NCI-H2227 (cell line): ENCODE measurements at regions not wholly inside any gene's neighbourhood (a gene's known extent, or its start where the extent isn't known, plus 50 kb on each side); places are given as distances from the start of the nearest gene placed in this dataset.
"Not testable (repeated sequence)": the region's sequence is repeated elsewhere in the genome, so short reads cannot be mapped to it uniquely, and the experiment has no call there.

Source experiments
- DNase-seq: peaks from one replicate; lab custom pipeline; 2025; ENCODE audit not compliant: unreplicated experiment; lab: John Stamatoyannopoulos, UW

DNA sequence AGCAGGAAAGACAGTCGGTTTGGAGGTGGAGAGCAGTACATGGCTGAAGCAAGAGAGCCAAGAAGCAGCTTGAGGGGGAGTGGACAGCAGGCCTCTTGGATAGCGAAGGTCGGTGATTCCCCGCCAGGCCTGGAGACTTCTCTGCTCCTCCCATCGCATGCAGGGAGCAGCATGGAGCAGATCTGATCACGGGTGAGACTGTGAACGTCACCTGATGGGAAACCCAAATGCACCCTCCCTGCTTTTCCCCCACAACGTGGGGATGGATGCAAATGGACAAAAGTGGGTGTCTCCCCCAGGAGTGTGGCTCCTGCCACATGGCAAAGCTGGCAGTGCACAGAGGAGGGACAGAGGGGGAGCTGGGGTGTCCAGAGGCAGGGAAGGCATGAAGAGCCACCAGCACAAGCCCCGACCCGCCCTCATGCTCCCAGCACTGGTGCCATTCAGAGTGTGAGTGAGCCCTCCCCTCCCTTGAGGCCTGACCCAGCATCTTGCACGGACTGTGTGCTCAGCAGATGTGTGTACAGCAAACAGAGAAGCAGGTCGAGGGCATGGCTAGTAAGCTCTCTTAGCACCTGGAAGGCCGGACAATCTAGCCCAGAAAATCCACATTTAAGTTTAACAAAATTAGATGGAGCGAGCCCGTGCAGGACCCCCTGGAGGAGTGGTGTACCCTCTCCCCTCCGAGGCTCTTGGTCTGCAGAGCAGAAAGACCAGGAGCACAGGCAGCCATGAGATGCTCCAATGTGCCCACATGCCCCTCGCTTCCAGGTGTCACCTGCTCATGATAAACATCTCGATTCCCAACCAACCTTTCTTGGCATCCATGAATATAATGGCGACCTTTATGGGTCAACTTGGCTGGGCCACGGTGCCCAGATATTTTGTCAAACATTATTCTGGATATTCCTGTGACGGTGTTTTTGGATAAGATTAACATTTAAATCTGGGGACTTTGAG, 661.7 kb downstream of the TBC1D22A start:
- DNase-seq = no peak

DNA sequence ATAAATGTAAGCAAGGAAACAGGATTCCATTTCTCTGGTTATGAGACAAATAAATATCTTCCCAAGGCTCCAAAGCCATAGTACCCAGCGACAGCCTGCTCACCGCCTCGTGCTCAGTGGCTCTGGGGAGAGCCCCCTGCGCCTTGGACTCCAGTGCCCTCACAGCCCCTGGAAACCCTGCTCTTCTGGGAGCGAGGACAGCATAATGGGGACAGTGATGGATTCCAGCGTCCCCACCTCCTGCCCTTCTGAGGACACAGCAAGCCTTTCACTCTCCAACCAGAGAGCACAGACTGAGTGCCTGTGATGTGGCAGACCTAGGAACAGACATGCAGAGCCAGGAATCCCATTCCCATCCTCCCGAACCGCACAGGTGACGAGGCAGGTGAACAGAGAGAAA, 660.8 kb downstream of the TBC1D22A start:
- DNase-seq = no peak

DNA sequence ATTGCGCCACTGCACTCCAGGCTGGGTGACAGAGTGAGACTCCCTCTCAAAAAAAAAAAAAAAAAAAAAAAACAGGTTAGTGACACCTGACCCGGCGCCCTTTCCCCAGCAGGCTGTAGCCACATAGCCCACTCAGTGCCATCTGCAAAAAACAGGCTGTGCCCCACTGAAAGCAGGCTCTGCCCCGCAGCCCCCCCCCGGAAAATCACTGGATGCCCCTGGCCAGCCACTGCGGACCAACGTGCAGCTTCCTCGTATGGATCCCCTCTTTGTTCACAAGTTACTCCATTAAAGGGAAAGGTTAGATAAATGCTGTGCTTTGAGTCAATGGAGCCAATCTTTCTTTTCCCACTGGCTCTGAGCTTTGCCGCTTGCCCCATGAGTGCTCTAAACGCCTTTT, 660.3 kb downstream of the TBC1D22A start:
- no peak for DNase-seq

DNA sequence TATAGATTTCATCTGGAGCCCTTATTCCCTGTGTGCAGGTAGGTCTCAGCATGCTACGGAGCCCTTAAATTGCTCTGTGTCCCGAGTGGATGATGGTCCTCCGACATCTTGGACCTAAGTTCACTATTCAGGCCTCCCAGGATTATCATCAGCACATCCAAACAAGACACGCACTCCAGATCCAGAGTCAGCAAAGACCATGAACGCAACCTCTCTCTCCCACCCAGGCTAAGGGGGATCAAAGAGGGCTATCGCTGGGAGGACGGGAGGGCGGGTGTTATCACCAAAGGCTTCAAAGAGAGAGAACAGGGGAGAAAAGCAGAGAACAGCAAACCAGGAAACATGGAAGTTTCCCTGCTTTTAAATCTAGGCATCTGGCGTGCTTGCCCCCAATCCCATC, 659.4 kb downstream of the TBC1D22A start:
- DNase-seq = no peak

DNA sequence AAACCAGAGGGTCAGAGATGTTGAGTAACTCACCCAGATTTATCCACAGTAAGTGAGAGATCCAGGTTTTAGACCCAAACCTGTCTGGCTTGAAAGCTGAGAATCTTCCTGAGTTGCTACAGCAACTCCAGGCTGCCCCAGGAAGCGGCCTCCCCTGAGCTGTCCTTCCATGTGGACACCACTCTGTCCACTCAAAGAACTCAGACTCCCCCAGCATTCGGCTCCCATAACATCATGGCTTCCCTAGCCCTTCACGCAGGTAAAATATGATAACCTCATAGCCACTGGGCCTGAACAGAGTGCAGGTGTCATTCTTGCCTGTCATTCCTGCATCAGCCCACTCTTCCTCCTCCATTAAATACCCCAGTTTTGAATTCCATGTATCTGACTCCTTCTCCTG, 657.8 kb downstream of the TBC1D22A start:
- no peak for DNase-seq

DNA sequence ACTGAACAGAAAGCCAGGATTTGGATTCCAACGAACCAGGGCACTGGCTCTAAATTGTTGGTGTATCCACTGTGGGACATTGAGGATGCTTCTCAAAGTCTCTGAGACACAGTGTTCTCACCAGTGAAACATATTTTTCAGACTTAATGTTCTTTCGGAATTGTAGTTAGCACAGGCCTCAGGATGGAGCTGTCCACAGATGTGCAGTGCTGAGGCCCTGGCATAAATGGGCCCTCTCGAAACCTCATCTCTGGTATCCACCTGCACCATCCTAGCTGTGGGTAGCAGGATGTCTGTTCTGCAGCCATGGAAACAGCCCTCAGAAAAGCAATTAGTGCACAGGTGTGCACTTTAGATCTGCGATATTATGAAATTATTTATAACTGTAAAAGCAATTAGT, 656.8 kb downstream of the TBC1D22A start:
- no peak for DNase-seq

DNA sequence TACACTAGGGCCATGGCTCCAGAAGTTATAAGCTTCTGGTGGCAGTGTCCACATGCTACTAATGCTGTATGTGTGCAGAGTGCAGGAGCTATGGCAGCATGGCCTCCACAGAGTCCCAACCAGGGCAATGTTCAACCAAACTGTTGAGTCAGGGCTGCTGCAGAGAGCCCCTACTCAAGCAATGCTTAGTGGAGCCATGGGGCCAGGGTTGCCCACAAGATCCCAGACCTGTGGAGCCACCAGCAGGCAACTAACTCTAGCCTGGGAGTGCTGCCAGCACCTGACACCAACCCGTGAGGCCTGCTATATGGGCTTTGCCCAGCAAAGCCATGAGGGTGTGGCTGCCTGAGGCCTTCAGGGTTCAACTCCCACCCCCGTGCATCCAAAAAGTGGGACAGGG, 655.2 kb downstream of the TBC1D22A start:
- DNase-seq = no peak

DNA sequence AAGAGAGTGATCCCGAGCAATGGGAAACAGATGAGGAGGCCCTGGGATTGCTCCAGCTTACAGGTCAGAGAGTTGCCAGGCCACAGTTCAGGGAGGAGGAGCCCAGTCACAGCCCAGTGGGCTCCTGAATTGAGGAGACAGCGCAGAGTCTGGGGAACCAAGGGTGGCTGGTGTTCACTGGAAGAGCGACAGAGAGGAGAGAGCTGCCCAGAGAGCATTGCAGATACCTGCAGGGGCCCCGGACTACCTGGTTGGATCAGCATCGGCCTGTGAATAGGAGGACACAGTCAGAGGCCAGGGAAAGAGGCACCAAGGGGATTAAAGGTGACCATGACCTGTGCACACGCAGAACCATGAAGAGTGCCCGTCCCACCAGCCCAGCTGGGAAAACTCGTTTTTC, 648.6 kb downstream of the TBC1D22A start:
- DNase-seq = no peak

DNA sequence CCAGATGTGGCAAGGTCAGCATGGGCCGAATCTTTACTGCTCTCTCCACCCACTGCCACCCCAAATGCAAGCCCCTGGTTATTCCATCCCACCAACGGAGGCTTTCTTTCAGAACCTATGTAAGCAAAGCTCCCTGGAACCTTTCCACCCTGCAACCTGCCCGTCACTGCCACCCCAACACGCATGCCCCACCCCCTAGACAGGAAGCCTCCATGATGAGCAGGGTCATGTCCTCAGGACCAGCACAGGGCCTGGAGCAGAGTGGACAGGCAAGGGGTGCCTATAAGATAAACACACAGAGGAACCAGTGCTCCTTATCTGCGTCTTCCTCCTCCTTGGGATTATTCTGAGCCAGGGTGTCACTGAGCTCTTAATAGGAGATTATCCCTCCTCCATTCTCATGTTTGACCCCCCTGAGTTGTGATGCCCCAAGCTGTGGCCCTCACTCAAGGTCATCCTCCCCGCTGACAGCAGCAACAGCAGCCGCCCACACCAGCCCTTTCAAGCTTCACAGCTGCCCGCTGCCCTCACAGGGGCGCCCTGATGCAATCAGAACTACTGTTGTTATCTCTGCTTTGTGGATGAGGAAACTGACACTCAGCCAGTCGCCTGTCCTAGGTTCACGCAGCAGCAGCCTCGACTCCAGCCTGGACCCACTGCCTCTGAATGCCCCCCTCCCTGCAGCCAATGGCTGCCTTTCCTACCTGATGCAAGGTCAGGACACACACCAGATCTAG, 647.3 kb downstream of the TBC1D22A start:
- no peak for DNase-seq

DNA sequence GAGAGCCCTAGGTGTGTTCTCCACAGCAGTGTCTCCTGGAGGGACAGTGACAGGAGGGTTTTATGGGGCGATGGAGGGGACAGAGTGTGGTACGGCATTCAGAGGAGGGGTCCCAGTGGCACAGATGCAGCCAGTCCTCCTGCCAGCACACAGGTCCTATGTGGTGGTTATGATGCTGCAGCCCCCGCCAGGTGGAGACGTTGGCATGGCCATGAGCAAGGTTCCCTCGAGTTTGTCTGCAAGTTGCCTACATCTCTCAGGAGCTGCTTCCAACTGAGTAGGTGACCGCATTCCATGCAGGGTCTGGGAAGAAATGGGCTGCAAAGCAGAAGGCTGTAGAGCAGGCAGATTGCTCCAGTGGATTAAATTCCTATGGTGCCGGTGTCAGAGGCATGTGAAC, 646.0 kb downstream of the TBC1D22A start:
- DNase-seq = no peak

DNA sequence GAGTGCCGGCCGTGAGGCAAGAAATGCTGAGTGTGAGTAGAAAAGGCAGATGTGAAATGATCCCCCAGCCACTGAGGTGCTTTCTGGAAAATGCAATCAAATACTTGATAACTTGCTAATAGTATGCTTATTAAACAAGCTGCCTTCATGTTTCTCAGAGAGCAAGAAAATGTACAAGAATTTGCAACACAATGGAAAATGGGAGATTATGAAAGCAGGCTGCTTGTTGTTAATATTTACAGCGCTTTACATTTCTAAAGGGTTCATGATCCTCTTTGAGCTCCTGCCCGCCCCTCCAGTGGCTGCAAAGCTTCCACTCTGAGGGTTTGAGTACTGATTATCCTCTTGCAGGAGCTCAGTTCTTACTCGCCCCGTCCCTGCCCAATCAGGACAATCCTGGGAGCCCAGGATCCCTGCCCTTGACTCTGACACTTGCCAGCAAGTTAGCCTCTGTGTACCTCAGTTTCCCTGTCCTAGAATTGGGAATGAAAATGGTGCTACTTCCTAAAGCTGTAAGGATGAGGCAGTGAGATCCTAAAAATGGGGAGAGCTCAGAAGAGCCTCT, 645.1 kb downstream of the TBC1D22A start:
- DNase-seq = no peak

DNA sequence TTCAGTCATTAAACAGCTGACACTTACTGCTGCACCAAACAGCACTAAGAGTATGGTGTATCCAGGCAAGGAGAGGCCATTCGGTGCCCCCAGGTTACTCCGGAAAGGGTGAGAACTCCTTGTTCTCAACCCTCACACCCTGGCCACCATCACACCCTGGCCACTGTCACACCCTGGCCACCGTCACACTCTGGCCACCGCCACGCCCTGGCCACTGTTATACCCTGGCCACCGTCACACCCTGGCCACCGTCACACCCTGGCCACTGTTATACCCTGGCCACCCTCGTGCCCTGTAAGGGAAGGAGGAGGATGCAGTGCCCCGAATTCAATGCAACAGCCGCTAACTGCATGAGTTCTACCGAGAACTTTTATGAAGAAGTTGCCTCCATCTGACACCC, 644.4 kb downstream of the TBC1D22A start:
- no peak for DNase-seq

DNA sequence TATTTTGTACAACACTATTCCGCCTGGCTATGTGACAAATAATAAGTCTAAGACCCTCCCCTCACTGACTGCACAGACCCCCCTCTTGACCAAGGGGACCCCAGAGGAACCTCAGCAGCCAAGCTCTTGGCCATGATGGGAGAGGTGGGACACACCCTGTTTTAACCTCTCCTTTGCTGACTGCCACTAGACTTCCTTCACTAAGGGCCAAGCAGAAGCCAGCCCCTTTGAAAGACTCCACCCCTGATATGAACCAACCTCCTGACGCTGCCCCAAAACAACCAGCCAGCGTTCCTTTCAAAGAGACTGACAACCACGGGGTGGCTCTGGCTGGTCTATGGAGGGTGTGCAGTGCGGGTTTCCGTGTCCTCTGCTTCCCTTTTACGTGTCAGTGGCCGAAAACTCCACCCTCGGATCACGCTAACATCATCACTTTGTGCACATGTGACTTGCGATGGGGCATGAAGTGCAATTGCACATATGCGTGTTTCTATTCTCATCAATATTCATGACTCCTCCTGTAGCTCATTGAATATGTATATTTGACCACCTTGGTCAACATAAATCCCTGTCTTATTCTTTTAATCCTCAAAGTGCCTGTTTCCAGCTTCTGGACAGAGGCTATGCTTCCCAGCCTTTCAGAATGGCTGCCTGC, 643.9 kb downstream of the TBC1D22A start:
- no peak for DNase-seq

DNA sequence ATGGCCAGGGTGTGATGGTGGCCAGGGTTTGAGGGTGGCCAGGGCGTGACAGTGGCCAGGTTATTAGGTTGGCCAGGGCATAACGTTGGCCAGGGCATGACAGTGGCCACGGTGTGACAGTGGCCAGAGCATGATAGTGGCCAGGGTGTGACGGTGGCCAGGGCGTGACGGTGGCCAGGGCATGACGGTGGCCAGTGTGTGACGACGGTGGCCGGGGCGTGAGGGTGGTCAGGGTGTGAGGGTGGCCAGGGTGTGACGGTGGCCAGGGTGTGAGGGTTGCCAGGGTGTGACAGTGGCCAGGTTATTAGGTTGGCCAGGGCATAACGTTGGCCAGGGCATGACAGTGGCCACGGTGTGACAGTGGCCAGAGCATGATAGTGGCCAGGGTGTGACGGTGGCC, 642.8 kb downstream of the TBC1D22A start:
- not testable (repeated sequence) for DNase-seq

DNA sequence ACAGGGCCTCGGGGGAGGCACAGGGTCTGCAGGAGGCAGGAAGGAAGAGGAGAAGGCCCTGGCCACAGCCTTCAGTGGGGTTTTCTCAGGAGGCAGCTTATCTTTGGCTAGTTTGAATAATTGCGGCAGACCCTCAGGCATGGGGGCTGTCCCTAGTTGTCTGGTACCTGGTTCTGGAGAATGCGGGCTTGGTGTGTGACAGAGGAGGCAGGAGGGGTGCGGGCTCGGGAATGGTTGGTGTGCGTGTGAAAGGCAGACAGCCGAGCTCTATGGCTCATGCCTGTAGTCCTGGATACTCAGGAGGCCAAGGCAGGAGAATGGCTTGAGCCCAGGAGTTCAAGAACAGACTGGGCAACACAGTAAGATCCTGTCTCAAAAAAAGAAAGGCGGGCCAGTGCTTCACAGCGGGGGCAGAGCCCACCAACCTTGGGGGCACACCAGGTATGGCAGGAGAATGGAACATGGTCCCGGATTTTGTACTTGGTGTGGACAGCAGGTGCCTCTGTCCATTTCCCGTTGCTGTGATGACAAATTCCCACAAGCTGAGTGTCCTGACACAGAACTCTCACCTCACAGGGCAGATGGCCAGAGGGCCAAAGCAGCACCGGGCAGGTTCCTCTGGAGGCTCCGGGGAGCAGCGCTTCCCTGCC, 640.6 kb downstream of the TBC1D22A start:
- no peak for DNase-seq

DNA sequence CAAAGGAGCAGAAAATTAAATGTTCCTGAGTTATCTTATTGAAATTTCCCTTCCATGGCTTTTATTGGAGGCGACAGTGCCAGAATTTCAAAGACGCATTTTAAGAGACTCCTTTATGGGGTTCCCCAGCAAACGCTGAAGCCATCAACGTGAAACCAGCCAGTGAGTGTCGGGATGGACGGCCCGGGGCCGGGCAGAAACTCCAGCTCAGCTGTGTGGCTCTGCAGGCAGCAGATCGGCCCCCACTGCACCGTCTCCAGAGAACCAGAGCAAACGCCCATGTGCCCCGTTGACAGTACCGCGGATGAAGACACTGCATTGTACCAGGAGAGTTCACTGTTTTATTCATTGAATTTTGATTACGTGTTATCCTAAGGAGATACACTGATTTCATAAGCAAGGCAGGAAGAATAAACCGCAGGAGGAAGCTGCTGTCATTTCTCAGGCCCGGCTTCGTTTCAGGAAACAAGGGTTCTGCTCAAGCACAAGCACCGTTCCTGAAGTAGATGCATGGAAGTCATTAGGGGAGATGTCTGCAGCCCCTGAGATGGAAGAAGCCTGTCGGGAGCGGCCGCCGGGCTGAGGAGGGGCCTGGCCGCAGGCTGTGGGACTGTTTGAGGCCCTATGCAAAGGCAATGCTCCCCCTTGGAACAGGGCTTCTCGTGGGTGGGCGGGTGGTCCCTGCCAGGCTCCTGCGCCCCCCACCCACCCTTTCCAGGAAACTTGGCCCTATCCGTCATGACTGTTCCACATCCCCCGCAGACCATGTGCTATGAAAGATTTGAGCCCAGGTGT, 639.7 kb downstream of the TBC1D22A start:
- DNase-seq = no peak

DNA sequence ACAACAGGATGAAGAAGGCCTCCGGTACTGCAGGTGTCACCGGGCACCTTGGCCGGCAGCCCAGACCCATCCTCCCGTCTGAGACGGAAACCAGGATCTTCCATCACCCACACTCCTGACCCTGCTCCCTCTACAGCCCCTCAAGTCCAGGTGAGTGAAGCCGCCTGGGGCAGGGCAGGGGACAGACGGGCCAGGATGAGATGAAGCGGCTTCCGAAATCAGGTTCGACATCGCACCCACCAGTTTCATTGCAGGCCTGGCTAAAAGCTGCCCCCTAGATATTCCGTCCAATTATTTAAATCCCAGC, 639.1 kb downstream of the TBC1D22A start:
- no peak for DNase-seq

DNA sequence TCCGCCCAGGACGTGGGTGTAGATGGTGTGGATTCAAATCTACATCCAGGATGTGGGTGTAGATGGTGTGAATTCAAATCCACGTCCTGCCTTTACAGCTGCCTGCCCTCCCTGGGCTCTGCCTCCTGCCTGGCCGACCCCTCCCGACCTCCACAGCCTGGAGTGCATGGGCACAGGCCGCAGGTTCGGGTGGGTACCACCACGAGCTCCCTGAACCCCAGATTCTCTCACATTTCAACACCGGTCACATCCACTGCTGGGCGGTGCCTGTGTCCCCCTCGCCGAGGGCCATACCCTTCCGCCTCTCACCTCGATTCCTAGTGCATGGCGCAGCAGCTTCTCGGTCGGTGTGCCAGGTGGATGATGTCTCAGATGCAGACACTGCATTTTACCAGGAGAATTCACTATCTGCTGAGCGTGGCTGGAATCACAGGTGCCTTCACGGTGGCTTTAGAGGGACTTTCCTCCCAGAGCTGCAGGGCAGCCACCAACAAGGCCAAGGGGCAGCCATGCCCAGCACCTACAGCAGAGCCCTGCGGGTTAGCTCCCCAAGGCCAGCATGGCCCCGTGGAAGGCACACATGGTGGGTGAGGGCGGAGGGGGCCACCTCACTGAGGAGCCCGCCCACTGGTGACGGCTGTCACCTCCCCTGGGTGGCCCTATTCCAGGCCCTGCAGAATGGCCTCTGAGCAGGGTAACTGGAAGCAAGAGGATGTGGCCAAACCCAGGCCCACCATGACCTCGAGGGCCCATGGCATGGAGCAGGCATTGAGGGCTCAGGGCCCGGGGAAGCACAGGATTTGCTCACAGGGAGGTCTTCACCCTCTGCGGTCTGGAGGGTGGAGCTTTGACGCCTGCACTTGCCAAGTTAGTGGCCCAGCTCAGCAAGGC, 638.5 kb downstream of the TBC1D22A start:
- no peak for DNase-seq

DNA sequence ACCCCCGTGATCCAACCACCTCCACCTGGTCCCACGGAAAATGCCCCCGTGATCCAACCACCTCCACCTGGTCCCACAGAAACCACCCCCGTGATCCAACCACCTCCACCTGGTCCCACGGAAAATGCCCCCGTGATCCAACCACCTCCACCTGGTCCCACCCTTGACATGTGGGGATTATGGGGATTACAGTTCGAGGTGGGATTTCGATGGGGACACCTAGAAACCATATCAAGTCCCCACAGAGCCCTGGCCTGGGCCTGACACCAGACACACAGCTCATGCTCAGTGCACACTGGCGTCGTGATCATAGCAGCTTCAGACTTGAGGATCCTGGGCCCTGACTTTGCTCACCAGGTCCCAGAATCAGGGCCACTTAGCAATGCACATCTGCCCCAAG, 637.7 kb downstream of the TBC1D22A start:
- not testable (repeated sequence) for DNase-seq
